T-helper 1 cell treated with Interleukin-12 subunit alpha and Interleukin-12 subunit beta and Interleukin-4 antibody, amounts not matched to agents 30 μg/mL and 1 μg/mL, for 36 hours (primary cell): ENCODE measurements at regions not wholly inside any gene's neighbourhood (a gene's known extent, or its start where the extent isn't known, plus 50 kb on each side); places are given as distances from the start of the nearest gene placed in this dataset.

Experiments
- H3K27ac Mint-ChIP-seq: one replicate; pipeline ENCODE4 v1.8.0; 2021; ENCODE audit warnings: mild to moderate bottlenecking, mixed read lengths
- H3K27me3 Mint-ChIP-seq: one replicate; pipeline ENCODE4 v1.8.0; 2021; ENCODE audit warnings: low read depth, mixed read lengths
- H3K36me3 Mint-ChIP-seq: one replicate; pipeline ENCODE4 v1.8.0; 2021; ENCODE audit warnings: low read depth, mixed read lengths
- H3K4me1 Mint-ChIP-seq: one replicate; pipeline ENCODE4 v1.8.0; 2021; ENCODE audit warnings: low read depth, mixed read lengths
- H3K4me3 Mint-ChIP-seq: one replicate; pipeline ENCODE4 v1.8.0; 2021; ENCODE audit warnings: mild to moderate bottlenecking, moderate library complexity, mixed read lengths
- H3K9me3 Mint-ChIP-seq: one replicate; pipeline ENCODE4 v1.8.0; 2021; ENCODE audit warnings: mixed read lengths

DNA sequence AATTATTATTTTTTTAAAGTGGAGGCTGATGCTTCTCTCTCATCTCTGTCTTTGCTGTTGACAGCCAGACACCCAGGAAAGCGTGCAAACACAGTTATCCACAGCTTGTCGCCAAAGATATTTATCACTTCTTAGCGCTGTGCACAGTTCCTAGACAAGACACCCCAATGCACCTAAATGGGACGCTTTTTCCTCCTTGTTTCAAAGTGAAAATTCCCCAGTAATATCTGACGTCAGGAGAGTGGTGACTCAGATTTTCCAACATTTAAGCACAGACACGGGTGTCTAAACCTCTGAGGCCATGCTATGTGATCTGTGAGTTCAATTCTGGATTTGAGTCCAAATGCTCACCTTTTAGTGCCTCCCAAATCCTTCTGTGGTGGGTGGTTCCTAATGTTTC lies 151.6 kb downstream of the EMX2 start:
- no peaks in the 10 kb centered on the region for H3K4me1 Mint-ChIP-seq

DNA sequence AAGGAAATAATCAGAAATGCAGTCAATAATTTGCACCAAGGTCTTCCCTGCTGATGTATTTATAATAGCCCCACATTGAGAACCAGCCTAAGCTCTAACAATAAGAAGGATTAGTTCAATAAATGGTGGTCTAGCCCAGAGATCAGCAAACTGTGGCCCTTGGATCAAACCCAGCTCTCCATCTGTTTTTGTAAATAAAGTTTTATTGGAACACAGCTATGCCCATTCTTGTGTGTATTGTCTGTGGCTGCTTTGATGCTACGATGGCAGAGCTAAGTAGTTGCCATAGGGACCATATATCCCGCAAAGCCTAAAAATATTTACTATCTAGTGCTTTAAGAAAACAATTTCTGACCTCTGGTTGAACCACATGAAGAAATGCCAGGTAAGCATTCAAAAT lies 154.9 kb downstream of the EMX2 start:
- Mint-ChIP-seq H3K27me3 (peaks cover 6% of the 10 kb centered on the region), H3K4me1 (no peaks in the 10 kb centered on the region), H3K9me3 (no peaks in the 10 kb centered on the region), H3K27ac (no peak overlapping the region), H3K36me3 (no peaks in the 10 kb centered on the region), H3K4me3 (no peak overlapping the region)

More for the DNA sequence above, 151.6 kb downstream of the EMX2 start:
- no peaks in the 10 kb centered on the region for H3K9me3 Mint-ChIP-seq
- H3K36me3 Mint-ChIP-seq: no peaks in the 10 kb centered on the region
- peaks cover 6% of the 10 kb centered on the region for H3K27me3 Mint-ChIP-seq
- H3K4me3 Mint-ChIP-seq: no peak overlapping the region
- no peak overlapping the region for H3K27ac Mint-ChIP-seq

DNA sequence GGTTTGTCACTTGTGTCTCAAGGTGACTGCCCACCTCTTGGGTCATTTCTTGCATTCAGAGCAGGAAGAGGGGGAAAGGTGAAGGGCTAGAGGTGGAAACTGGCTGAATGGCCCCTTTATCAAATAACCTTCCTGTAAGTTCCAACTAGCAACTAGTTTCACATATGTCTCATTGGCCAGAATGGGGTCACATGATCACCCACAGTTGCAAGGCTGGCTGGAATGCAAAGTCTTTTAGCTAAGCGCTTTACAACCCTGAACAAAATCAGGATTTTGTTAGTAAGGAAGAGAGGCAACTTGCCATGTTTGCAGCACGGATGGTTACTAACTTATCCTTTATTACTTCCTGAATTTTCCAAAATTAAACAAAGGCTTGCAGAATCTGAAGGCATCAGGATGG lies 156.3 kb downstream of the EMX2 start:
- H3K4me1 Mint-ChIP-seq: no peaks in the 10 kb centered on the region
- no peaks in the 10 kb centered on the region for H3K27me3 Mint-ChIP-seq
- H3K27ac Mint-ChIP-seq: no peak overlapping the region
- no peaks in the 10 kb centered on the region for H3K9me3 Mint-ChIP-seq
- H3K36me3 Mint-ChIP-seq: no peaks in the 10 kb centered on the region
- H3K4me3 Mint-ChIP-seq: no peak overlapping the region

DNA sequence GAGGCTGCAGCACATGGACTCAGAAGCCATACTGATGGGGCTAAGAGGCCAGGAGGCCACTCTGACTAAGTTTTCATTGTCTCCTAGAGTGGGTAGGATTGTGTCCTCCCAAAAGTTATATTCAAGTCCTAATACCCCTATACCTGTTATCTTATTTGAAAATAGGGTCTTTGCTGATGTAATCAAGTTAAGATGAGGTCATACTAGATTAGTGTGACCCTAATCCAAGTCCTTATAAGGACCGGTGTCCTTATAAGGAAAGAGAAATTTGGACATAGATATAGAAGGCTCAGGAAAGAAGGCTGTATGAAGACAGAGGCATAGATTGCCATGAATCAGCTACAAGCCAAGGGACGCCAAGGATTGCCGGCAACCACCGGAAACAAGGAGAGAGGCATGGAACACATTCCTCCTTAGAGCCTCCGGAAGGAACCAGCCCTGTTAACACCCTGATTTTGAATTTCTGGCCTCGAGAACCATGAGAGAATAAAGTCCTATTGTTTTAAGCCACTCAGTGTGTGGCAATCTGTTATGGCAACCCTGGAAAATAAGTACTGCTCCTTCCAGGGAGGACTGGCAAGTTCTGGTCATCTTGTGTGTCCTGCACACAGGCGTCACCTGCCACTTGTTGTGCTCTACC lies 157.0 kb downstream of the EMX2 start:
- no peaks in the 10 kb centered on the region for H3K27me3 Mint-ChIP-seq
- H3K4me1 Mint-ChIP-seq: no peaks in the 10 kb centered on the region
- H3K9me3 Mint-ChIP-seq: no peaks in the 10 kb centered on the region
- no peak overlapping the region for H3K27ac Mint-ChIP-seq
- H3K4me3 Mint-ChIP-seq: no peak overlapping the region
- H3K36me3 Mint-ChIP-seq: no peaks in the 10 kb centered on the region

DNA sequence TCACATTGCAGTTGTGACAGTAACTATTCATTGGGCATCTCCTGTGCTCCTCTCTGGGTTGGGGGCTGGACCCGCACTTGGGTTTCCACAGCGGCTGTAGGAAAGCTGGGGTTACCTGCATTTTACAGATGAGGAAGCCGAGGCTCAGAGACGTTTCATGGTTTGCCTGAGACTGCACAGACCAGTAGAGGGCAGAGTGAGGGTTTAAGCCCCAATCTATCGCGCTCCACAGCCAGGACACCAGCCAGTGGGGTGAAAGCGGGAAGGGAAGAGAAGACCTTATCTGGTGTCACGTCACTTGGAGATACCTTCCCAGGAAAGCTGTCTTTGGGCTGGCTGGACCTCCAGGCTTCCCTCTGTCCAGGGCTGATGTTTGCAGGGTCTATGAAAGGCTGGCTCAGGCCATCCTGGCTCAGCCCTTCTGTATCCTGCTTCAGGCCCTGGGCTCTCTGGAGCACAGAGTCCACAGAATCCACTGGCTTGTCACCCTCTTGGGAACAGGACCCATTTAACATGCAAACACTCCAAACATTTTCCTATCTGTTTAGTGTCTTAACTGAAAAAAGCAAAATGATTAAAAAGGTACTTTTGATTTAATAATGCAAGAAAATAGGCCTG lies 167.7 kb downstream of the EMX2 start:
- Mint-ChIP-seq H3K9me3 (no peaks in the 10 kb centered on the region), H3K4me3 (no peak overlapping the region), H3K4me1 (no peaks in the 10 kb centered on the region), H3K27me3 (no peaks in the 10 kb centered on the region), H3K36me3 (no peaks in the 10 kb centered on the region), H3K27ac (no peak overlapping the region)

DNA sequence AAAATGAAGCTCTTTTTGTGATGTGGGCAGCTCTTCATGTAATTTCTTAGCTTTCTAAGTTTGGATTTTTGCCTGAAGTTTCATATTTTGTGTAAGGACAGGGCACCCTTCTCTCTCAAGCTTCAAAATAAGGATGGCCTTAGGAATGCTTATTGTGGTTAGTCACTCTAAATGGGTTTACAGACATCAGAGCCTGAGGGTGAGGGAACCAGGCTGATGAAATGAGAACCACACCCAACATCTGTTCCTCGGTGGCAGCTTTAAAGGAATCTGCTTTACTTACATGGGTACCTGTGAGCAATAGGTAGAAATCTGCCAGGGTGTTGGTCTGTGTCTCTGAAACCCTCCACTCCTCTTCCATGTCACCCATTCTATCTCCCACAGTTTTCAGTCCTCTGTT lies 174.3 kb downstream of the EMX2 start:
- no peaks in the 10 kb centered on the region for H3K4me1 Mint-ChIP-seq
- H3K27ac Mint-ChIP-seq: no peak overlapping the region
- no peak overlapping the region for H3K4me3 Mint-ChIP-seq
- no peaks in the 10 kb centered on the region for H3K27me3 Mint-ChIP-seq
- H3K9me3 Mint-ChIP-seq: no peaks in the 10 kb centered on the region
- no peaks in the 10 kb centered on the region for H3K36me3 Mint-ChIP-seq

DNA sequence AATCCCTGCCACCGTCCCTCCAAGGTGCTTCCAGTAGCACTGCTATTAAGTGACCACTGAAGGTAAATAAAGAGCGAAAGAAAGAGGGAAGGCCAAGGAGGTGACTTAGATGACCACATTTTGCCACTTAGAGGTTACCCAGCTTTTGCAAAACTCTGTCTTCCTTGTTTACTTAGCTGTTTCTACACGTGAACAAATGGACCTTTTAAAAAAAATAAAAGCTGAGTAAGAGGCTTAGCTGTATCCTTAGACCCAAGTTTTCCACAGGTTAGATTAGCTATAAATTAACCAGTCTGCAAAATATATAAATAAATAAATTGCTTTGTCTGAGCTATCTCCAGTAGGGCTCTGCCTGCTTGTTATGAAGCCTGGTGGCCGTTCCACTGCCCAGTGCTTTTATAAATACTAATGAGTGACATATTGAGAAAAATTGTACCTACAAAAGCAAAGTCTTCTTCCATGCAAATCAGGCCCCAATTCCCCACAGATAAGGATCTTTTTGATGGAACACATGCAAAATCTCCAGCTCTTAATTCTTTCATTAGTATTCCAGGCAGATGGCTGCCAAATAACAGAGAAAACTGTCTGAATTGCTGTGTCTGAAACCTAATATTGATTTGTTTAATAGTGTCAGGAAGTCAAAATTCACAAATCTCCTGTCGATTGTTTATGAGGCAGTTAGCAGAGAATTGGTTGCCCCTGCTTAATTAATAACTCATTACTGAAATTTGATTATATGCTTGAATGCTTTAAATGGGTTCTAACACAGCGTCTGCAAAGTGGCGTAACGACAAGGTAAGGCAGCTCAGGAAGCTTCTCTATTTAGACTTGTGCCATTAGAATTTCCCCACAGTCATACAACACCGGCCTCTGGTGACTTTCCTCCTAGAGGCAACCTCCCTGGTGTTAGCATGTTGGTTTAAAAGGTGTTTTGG lies 176.7 kb downstream of the EMX2 start:
- Mint-ChIP-seq H3K27me3 (peaks cover 4% of the 10 kb centered on the region), H3K36me3 (no peaks in the 10 kb centered on the region), H3K9me3 (no peaks in the 10 kb centered on the region), H3K4me3 (no peak overlapping the region), H3K4me1 (no peaks in the 10 kb centered on the region), H3K27ac (no peak overlapping the region)

DNA sequence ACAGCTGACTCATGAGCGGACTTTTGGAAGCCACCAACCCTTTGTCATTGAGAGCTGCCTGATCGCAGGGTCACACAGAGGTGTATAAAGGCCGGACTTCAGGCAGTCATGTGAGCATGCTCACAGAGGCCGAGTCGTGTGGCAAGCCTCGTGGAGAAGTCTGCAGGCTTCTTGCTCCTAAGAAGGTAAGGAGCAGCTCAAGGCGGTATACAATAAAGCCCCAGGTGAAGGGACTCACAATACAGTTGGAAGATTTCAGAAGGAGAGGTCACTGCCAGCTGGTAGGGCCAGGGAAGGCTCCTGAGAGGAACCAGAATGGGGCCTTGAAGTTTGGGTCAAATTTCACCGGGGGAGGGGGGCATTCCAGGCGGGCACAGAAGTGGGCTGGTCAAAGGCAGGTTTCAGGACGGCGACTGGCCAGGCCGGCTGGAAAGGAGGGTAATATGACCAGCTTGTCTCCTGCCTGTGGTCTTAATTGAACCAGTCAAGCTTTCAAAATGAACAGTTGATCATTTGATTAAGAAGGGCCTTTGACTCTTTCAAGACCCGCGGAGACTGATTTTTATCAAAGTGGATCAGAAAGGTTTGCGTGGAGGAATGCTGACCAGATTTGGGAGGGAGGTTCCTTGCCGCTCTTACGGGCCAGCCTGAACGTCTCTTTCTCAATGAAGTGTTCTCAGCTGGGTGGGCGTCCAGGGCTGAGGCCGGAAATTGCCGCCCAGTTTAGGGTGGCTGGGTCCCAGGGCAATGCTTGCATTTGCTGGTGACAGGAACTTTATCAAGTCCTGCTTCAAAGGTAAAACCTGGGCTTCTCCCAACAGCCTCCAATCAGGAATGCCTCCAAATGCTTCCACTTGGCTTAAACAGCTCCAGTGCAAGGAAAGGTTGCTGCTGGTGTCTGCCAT lies 178.6 kb downstream of the EMX2 start:
- H3K27me3 Mint-ChIP-seq: peaks cover 4% of the 10 kb centered on the region
- no peaks in the 10 kb centered on the region for H3K4me1 Mint-ChIP-seq
- no peaks in the 10 kb centered on the region for H3K36me3 Mint-ChIP-seq
- no peaks in the 10 kb centered on the region for H3K9me3 Mint-ChIP-seq
- H3K27ac Mint-ChIP-seq: no peak overlapping the region
- no peak overlapping the region for H3K4me3 Mint-ChIP-seq

DNA sequence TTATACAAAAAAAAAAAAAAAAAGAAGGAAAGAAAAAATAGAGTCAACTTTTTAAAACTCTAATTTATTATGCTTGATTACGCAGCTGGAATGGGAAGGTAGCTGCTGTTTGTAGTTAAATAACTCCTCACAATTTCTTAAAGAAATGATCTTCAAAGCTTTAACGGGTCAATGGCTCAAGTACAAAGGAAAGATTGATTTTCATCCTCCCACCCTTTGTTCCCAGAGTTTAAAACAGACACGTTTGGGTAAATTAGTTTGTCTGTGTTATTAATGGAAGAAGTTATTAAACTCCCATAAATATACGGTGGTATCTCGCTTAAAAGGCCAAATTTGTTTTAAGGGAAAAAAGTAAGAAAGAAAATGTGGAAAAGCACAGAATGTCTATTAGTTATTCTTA lies 179.3 kb downstream of the EMX2 start:
- no peaks in the 10 kb centered on the region for H3K9me3 Mint-ChIP-seq
- no peaks in the 10 kb centered on the region for H3K36me3 Mint-ChIP-seq
- H3K4me1 Mint-ChIP-seq: no peaks in the 10 kb centered on the region
- peaks cover 4% of the 10 kb centered on the region for H3K27me3 Mint-ChIP-seq
- no peak overlapping the region for H3K27ac Mint-ChIP-seq
- no peak overlapping the region for H3K4me3 Mint-ChIP-seq

DNA sequence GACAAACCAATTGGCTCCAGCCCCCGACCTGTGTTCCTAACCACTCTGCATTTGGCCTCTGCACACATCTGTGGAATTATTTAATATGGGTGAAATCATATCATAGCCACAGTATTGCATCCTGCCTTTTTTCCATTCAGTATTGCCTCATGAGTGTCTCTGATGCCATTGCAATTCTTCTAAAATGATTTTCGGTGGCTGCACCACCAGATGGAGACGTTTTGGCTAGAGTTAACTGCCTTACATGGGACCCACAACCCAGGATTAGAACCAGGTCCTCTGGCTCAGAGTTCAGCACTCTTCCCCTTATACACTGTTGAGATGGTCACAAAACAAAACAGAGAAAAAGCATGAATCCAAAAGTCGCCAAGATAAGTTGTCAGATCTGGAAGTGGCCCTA lies 180.8 kb downstream of the EMX2 start:
- H3K9me3 Mint-ChIP-seq: no peaks in the 10 kb centered on the region
- H3K4me3 Mint-ChIP-seq: no peak overlapping the region
- no peaks in the 10 kb centered on the region for H3K4me1 Mint-ChIP-seq
- peaks cover 7% of the 10 kb centered on the region for H3K27me3 Mint-ChIP-seq
- no peaks in the 10 kb centered on the region for H3K36me3 Mint-ChIP-seq
- H3K27ac Mint-ChIP-seq: no peak overlapping the region

DNA sequence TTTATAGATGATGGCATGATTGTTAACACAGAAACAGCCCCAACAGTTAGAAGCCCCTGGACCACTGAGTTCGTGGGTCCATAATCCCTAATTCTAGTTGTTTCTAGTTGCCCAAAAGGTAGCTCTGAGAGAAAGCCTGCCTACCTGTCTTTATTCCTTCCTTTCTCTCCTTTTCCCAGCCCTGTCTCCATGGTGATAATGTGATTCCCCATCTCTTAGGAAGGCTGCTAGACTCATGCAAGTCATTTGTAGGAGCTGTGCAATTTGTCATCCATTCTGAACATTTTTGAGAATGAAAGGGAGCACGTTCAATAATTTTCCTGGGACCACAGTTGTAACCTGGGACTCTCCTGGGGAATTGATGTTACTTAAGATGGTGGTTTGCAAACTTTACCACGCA lies 183.4 kb downstream of the EMX2 start:
- no peak overlapping the region for H3K27ac Mint-ChIP-seq
- no peak overlapping the region for H3K4me3 Mint-ChIP-seq
- no peaks in the 10 kb centered on the region for H3K4me1 Mint-ChIP-seq
- H3K9me3 Mint-ChIP-seq: no peaks in the 10 kb centered on the region
- H3K27me3 Mint-ChIP-seq: peaks cover 23% of the 10 kb centered on the region
- no peaks in the 10 kb centered on the region for H3K36me3 Mint-ChIP-seq

DNA sequence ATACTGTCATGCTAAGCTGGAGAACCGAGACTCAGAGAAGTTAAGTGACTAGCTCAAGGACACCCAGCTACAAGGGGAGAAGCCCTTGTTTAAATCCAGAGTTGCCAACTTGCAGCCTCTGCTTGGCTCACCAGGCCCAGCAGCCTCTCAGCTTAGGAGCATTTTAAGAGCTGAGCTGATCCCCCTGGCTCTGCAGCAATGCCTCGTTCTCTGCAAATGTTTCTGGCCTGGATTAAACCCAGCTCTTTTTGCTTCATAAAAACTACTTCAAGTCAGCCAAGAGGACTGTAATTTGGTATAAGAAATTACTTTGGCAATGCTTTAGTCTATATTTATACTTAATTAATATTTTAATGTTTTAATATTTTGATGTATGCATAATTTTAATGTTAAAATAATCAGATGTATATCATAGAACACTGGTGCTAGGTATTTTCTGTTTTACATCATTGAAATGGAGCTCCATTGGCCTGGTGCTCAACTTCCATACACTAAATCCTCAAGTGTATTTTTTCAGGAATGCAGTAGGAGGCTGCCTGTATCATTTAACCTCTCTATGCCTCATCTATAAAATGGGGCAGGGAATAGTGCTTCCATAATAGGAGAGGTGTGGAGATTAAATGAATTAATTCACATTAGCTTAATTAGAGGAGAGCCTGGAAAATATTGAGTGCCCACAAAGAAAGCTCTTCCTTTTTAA lies 184.2 kb downstream of the EMX2 start:
- Mint-ChIP-seq H3K4me3 (no peak overlapping the region), H3K27me3 (peaks cover 31% of the 10 kb centered on the region)

DNA sequence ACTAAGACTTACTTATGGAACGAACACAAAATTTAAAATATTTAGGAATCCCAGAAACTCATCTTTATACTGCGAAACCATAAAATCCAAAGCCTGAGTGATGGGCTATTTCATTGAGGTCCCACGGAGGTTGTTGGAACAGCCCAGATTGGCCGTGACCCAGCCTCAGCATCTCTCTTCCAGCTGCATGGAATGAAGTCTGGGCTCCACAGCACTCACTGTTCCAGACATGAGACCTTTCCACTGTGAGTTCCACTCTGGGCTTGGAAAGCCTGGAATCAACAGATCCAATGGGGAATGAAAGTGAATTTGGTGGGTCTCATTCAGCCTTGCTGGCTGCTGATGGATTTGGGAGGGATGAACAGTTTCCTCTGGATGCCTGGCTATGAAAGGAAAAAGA lies 184.9 kb downstream of the EMX2 start:
- H3K36me3 Mint-ChIP-seq: no peaks in the 10 kb centered on the region
- H3K9me3 Mint-ChIP-seq: no peaks in the 10 kb centered on the region
- H3K4me1 Mint-ChIP-seq: no peaks in the 10 kb centered on the region
- no peak overlapping the region for H3K4me3 Mint-ChIP-seq
- peaks cover 38% of the 10 kb centered on the region for H3K27me3 Mint-ChIP-seq
- H3K27ac Mint-ChIP-seq: no peak overlapping the region

More for the DNA sequence above, 184.2 kb downstream of the EMX2 start:
- no peaks in the 10 kb centered on the region for H3K36me3 Mint-ChIP-seq
- no peaks in the 10 kb centered on the region for H3K4me1 Mint-ChIP-seq
- H3K27ac Mint-ChIP-seq: no peak overlapping the region
- no peaks in the 10 kb centered on the region for H3K9me3 Mint-ChIP-seq

DNA sequence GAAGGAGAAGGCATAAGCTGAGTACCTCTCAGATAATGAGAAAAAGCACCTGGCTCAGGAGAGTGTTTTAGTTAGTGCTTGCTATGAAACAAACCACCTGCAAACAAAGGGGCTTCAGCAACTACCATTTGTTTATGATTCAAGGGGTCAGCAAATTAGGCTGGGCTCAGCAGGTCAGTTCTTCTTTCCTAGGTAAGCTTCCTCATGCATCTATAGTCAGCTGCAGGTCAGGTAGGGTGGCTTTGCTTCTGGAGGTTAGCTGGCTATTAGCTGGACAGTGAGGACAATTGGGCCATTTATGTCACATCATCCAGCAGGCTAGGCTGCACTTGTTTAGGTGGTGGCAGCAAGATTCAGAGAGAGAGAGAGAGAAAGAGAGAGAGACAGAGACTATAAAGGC lies 185.5 kb downstream of the EMX2 start:
- H3K36me3 Mint-ChIP-seq: no peaks in the 10 kb centered on the region
- no peaks in the 10 kb centered on the region for H3K4me1 Mint-ChIP-seq
- no peak overlapping the region for H3K4me3 Mint-ChIP-seq
- H3K27ac Mint-ChIP-seq: no peak overlapping the region
- H3K9me3 Mint-ChIP-seq: no peaks in the 10 kb centered on the region
- H3K27me3 Mint-ChIP-seq: peaks cover 42% of the 10 kb centered on the region
